WTC11 (cell line): ENCODE measurements at regions not wholly inside any gene's neighbourhood (a gene's known extent, or its start where the extent isn't known, plus 50 kb on each side); places are given as distances from the start of the nearest gene placed in this dataset.

Experiments
- ATF2 ChIP-seq: sonication (generic); formaldehyde crosslinking; IDR thresholded peaks from 2 replicates; pipeline ENCODE4 v1.8.1; 2022; ENCODE audit warnings: low read depth, missing genetic modification reagents, borderline replicate concordance
- CTCF ChIP-seq: fragments of 200-600 bp; IDR thresholded peaks from 2 replicates; pipeline ENCODE4 v1.8.0; 2022; ENCODE audit warnings: antibody characterized with exemption
- ETV6 ChIP-seq: sonication (generic); formaldehyde crosslinking; IDR thresholded peaks from 2 replicates; pipeline ENCODE4 v1.8.1; 2022; ENCODE audit warnings: mild to moderate bottlenecking, missing genetic modification reagents
- HMGA2 ChIP-seq: fragments of 250-450 bp; sonication (Bioruptor Pico); IDR thresholded peaks from 2 replicates; pipeline ENCODE4 v1.4.0; 2021; ENCODE audit warnings: mild to moderate bottlenecking, moderate library complexity
- KAT7 ChIP-seq: sonication (generic); formaldehyde crosslinking; IDR thresholded peaks from 2 replicates; pipeline ENCODE4 v1.8.1; 2023; ENCODE audit warnings: missing genetic modification reagents, mild to moderate bottlenecking, borderline replicate concordance
- MAX ChIP-seq: sonication (generic); formaldehyde crosslinking; IDR thresholded peaks from 2 replicates; pipeline ENCODE4 v1.8.0; 2022; ENCODE audit warnings: mild to moderate bottlenecking, missing genetic modification reagents
- NR2C2 ChIP-seq: sonication (generic); formaldehyde crosslinking; IDR thresholded peaks from 2 replicates; pipeline ENCODE4 v1.8.0; 2022; ENCODE audit warnings: mild to moderate bottlenecking, missing genetic modification reagents
- SP1 ChIP-seq: sonication (generic); formaldehyde crosslinking; conservative IDR thresholded peaks from 2 replicates; pipeline ENCODE4 v1.8.1; 2022; ENCODE audit warnings: missing genetic modification reagents
- STAT6 ChIP-seq: sonication (generic); formaldehyde crosslinking; conservative IDR thresholded peaks from 2 replicates; pipeline ENCODE4 v1.8.1; 2023; ENCODE audit warnings: mild to moderate bottlenecking, low read depth, missing genetic modification reagents, moderate library complexity
- TEAD4 ChIP-seq: sonication (generic); formaldehyde crosslinking; IDR thresholded peaks from 2 replicates; pipeline ENCODE4 v1.8.0; 2022; ENCODE audit warnings: mild to moderate bottlenecking, missing genetic modification reagents
- ZBTB21 ChIP-seq: sonication (generic); formaldehyde crosslinking; IDR thresholded peaks from 2 replicates; pipeline ENCODE4 v1.8.1; 2023; ENCODE audit warnings: mild to moderate bottlenecking, missing genetic modification reagents, borderline replicate concordance
- TF ChIP-seq, protein P1 (sequence below): sonication (generic); formaldehyde crosslinking; IDR thresholded peaks from 2 replicates; pipeline ENCODE4 v1.8.0; 2022; ENCODE audit warnings: mild to moderate bottlenecking, missing genetic modification reagents

GRCh38 chr2:226405465-226405864 is 394.2 kb downstream of the IRS1 start:
- TF ChIP-seq KAT7 (CRISPR knock-in tag) (no peak), NR2C2 (CRISPR knock-in tag) (no peak), STAT6 (CRISPR knock-in tag) (no peak), ZBTB21 (CRISPR knock-in tag) (no peak), MAX (CRISPR knock-in tag) (no peak), CTCF (no peak), ATF2 (CRISPR knock-in tag) (no peak), HMGA2 (CRISPR knock-in tag) (no peak), ETV6 (no peak), TEAD4 (CRISPR knock-in tag) (no peak), SP1 (CRISPR knock-in tag) (no peak)
- TF ChIP-seq, protein P1, sequence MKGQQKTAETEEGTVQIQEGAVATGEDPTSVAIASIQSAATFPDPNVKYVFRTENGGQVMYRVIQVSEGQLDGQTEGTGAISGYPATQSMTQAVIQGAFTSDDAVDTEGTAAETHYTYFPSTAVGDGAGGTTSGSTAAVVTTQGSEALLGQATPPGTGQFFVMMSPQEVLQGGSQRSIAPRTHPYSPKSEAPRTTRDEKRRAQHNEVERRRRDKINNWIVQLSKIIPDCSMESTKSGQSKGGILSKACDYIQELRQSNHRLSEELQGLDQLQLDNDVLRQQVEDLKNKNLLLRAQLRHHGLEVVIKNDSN (CRISPR knock-in tag), result no peak
